Subcutaneous abdominal adipose tissue (tissue), 5 donors: ENCODE measurements at regions not wholly inside any gene's neighbourhood (a gene's known extent, or its start where the extent isn't known, plus 50 kb on each side); places are given as distances from the start of the nearest gene placed in this dataset.
A peak's percentile ranks its signal among the peaks of the same experiment; 100 is the strongest.

Experiments used
- H3K27ac ChIP-seq: one replicate; pipeline ENCODE4 v1.7.0; 2013; ENCODE audit warnings: low read depth, mild to moderate bottlenecking, inconsistent platforms, low read length, moderate library complexity
- H3K27me3 ChIP-seq, 5 donors: one replicate each; pipeline ENCODE4 v1.7.0; 2013; ENCODE audit warnings: low read length in 5 of 5, inconsistent platforms in 1 of 5; ENCODE audit not compliant: control insufficient read depth in 5 of 5, insufficient read depth in 4 of 5
- H3K36me3 ChIP-seq, 5 donors: one replicate each; pipeline ENCODE4 v1.7.0; 2013; ENCODE audit warnings: low read length in 5 of 5; ENCODE audit not compliant: control insufficient read depth in 5 of 5, insufficient read depth in 5 of 5
- H3K4me1 ChIP-seq, 5 donors: one replicate each; pipeline ENCODE4 v1.7.0; 2013; ENCODE audit warnings: low read length in 5 of 5, mild to moderate bottlenecking in 3 of 5, moderate library complexity in 1 of 5; ENCODE audit not compliant: control insufficient read depth in 5 of 5, insufficient read depth in 5 of 5
- H3K4me3 ChIP-seq, 5 donors: one replicate each; pipeline ENCODE4 v1.7.0; 2013; ENCODE audit warnings: low read length in 5 of 5, low read depth in 1 of 5
- H3K9ac ChIP-seq, 5 donors: one replicate each; pipeline ENCODE4 v1.7.0; 2013; ENCODE audit warnings: low read length in 5 of 5, mild to moderate bottlenecking in 4 of 5, moderate library complexity in 3 of 5
- H3K9me3 ChIP-seq, 5 donors: one replicate each; pipeline ENCODE4 v1.7.0; 2013; ENCODE audit warnings: low read length in 5 of 5; ENCODE audit not compliant: control insufficient read depth in 5 of 5
- donor health status: healthy.
- donor health status: healthy.
- donor health status: healthy.
- donor health status: healthy.
- donor health status: healthy.

GRCh38 chr3:21357241-21357640, 393.8 kb downstream of the ZNF385D start:
- Histone ChIP-seq H3K9me3 (peaks cover 0 to 9% (median 3%) of the 10 kb centered on the region in 5 donors), H3K27ac (no peak overlapping the region), H3K9ac (no peak overlapping the region), H3K27me3 (no peaks in the 10 kb centered on the region), H3K4me1 (no peaks in the 10 kb centered on the region), H3K36me3 (no peaks in the 10 kb centered on the region), H3K4me3 (no peak overlapping the region)

- Histone ChIP-seq H3K36me3 (no peaks in the 10 kb centered on the region), H3K9me3 (peaks cover 0 to 9% (median 3%) of the 10 kb centered on the region in 5 donors), H3K27me3 (no peaks in the 10 kb centered on the region), H3K4me1 (no peaks in the 10 kb centered on the region), H3K4me3 (no peak overlapping the region), H3K9ac (no peak overlapping the region), H3K27ac (no peak overlapping the region)
Measured at GRCh38 chr3:21356402-21356801, 394.6 kb downstream of the ZNF385D start.

GRCh38 chr3:21345382-21345976, 405.5 kb downstream of the ZNF385D start:
- Histone ChIP-seq H3K4me3 (no peak overlapping the region), H3K27me3 (no peaks in the 10 kb centered on the region), H3K9me3 (peaks cover 0 to 4% (median 0%) of the 10 kb centered on the region in 5 donors), H3K9ac (no peak overlapping the region), H3K36me3 (no peaks in the 10 kb centered on the region), H3K27ac (no peak overlapping the region), H3K4me1 (no peaks in the 10 kb centered on the region)

DNA sequence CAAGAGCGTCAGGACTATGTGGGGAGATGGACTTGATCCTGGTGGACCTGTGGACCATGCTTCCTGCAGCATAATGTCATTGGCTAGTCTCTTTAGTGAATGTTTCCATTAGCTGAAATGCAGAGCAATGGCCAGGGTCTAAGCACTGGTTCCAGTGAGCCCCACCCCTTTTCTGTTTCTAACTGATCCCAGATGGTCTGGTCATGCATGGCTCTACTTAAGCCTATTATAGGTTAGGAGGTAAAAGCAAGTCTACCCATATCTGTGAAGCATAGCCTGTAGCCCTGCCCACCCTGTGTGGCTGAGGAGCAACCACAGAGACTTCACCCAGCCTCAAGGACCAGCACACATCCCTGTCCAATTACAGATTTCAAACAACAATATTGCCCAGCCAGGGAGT, 419.2 kb downstream of the ZNF385D start:
- H3K9me3 ChIP-seq, result no peaks in the 10 kb centered on the region
- H3K9ac ChIP-seq, result no peak overlapping the region
- H3K27me3 ChIP-seq, result no peaks in the 10 kb centered on the region
- no peaks in the 10 kb centered on the region for H3K4me1 ChIP-seq
- no peak overlapping the region for H3K4me3 ChIP-seq
- no peak overlapping the region for H3K27ac ChIP-seq
- H3K36me3 ChIP-seq, result no peaks in the 10 kb centered on the region

- no peaks in the 10 kb centered on the region for H3K36me3 ChIP-seq
- no peak overlapping the region for H3K9ac ChIP-seq
- no peaks in the 10 kb centered on the region for H3K4me1 ChIP-seq
- no peaks in the 10 kb centered on the region for H3K27me3 ChIP-seq
- no peak overlapping the region for H3K27ac ChIP-seq
- H3K4me3 ChIP-seq, result no peak overlapping the region
- H3K9me3 ChIP-seq, result no peaks in the 10 kb centered on the region
Measured at GRCh38 chr3:21331321-21331720, 419.7 kb downstream of the ZNF385D start.

DNA sequence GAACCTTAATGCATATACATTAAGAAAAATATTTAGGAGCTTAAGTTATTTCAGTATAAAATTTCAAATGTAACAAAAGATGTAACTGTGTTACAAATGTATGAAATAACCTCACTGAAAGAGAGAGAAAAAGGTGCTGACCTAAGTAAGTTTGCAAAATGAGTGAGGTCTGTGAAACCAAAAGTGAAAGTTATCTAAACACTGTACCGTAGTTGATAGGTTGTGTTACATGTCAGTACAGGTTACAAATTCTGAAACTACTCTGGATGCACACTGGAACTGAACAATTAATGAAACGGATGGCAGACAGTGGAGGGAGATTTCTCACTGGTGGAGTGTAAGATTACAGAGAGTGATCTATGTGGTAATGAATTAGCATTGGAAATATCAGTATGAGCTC, 420.7 kb downstream of the ZNF385D start:
- H3K9me3 ChIP-seq, result no peaks in the 10 kb centered on the region
- H3K4me3 ChIP-seq, result peak overlapping the region in 4 of 5 donors; percentile 44 to 62 (median 48)
- H3K4me1 ChIP-seq, result no peaks in the 10 kb centered on the region
- no peaks in the 10 kb centered on the region for H3K36me3 ChIP-seq
- no peak overlapping the region for H3K9ac ChIP-seq
- no peak overlapping the region for H3K27ac ChIP-seq
- no peaks in the 10 kb centered on the region for H3K27me3 ChIP-seq

DNA sequence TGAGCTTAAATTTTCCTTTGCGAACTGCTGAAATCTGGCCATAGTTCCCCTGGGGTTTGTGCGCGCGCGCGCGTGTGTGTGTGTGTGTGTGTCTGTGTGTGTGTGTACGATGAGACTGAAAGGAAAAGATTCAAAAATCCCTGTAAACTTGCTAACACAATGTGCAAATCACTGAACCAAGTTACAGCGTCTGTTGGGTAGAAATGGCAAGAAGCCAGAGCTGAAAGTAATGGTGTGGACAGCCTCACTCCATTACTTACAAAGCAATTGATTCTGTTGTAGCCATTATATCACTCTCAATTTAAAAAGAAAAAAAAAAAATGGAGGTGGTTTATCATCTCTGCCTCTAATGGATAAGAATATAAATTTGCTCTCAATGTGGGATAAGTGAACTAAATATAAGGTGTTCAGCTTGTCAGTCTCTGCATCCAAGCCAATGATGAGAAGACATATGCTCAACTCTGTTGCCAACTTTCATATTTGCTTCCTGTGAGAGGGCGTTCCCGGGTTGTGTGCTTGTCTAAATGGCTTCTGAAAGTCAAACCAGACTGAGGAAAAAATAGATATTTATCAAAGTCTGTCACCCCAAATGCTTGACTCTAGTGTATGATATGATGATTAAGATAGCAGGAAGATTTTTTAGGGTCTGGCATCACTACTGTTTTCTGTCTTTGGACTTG, 422.2 kb downstream of the ZNF385D start:
- Histone ChIP-seq H3K4me1 (no peaks in the 10 kb centered on the region), H3K36me3 (no peaks in the 10 kb centered on the region), H3K27ac (no peak overlapping the region), H3K9me3 (no peaks in the 10 kb centered on the region), H3K27me3 (no peaks in the 10 kb centered on the region), H3K4me3 (no peak overlapping the region), H3K9ac (no peak overlapping the region)

DNA sequence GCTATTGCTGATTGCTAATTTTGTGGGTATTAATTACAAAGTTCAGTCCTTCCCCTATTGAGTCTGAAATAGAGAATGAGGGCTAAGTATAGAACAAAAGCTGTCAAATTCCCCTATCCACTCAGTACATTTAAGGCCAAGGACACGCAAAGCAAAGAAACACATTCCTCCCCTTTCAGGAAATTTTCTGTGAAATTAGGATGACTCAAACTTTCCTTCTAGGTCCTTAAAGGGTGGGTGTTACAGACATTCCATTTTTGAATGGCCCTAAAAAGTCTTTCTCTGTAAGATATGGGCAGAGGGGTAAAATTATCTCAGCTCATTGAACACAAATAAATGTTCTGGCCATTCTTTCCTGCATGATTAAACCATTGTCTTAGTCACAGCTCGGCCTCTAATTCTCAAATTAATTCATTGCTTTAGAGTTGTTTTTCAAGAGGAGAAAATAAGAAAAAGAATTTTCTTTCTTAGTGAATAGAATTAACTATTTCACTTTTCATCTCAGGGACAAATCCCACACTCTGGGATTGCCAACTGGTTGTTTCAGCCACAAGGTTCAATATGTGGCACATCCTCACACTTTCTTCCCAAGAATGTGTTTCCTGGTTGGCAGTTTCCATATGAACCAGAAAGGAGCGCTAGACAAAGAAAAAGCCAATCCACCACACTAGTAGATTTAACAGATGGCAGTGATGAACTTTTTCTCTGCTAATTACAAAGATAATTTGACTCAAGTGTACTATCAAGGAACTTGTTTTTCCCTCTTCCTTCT, 424.1 kb downstream of the ZNF385D start:
- no peak overlapping the region for H3K27ac ChIP-seq
- H3K27me3 ChIP-seq, result no peaks in the 10 kb centered on the region
- no peak overlapping the region for H3K9ac ChIP-seq
- H3K4me3 ChIP-seq, result no peak overlapping the region
- H3K4me1 ChIP-seq, result no peaks in the 10 kb centered on the region
- H3K36me3 ChIP-seq, result no peaks in the 10 kb centered on the region
- no peaks in the 10 kb centered on the region for H3K9me3 ChIP-seq

DNA sequence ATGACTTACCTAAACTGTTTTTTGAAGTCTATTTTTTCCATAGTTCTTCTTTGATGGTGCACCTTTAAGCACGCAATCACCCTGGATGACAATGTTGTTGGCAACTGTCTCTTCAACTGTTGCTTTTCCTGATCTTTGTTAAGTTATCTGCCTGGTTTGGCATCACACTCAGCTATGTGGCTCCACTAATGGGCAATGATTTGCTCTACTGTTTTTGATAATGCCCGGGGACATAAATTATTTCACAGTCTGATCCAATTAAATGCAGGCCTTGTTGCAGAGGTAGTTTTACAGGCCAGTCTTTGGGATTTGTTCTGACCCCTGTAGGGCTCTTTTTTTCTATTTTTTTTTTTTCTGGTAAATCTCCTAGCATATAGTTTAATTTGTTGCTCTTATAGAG, 436.3 kb downstream of the ZNF385D start:
- Histone ChIP-seq H3K4me3 (no peak overlapping the region), H3K9me3 (peaks cover 0 to 2% (median 0%) of the 10 kb centered on the region in 5 donors), H3K9ac (no peak overlapping the region), H3K4me1 (no peaks in the 10 kb centered on the region), H3K27me3 (no peaks in the 10 kb centered on the region), H3K36me3 (no peaks in the 10 kb centered on the region), H3K27ac (no peak overlapping the region)

GRCh38 chr3:21310891-21311290, 440.1 kb downstream of the ZNF385D start:
- H3K36me3 ChIP-seq, result no peaks in the 10 kb centered on the region
- no peak overlapping the region for H3K27ac ChIP-seq
- no peak overlapping the region for H3K4me3 ChIP-seq
- H3K27me3 ChIP-seq, result no peaks in the 10 kb centered on the region
- H3K9ac ChIP-seq, result no peak overlapping the region
- no peaks in the 10 kb centered on the region for H3K4me1 ChIP-seq
- H3K9me3 ChIP-seq, result peaks cover 0 to 2% (median 0%) of the 10 kb centered on the region in 5 donors
